Activated naive CD4-positive, alpha-beta T cell treated with anti-CD3 and anti-CD28 coated beads, Interleukin-2, amount 10 ng/mL, durations not matched to agents 7 days and 5 days (primary cell): ENCODE measurements at regions not wholly inside any gene's neighbourhood (a gene's known extent, or its start where the extent isn't known, plus 50 kb on each side); places are given as distances from the start of the nearest gene placed in this dataset.
"Not testable (repeated sequence)": the region's sequence is repeated elsewhere in the genome, so short reads cannot be mapped to it uniquely, and the experiment has no call there.

ENCODE experiments used
- CTCF ChIA-PET: fragments of 350-600 bp; sonication (Branson Sonifier 250); formaldehyde crosslinking; loops from one replicate; lab custom pipeline; 2021; ENCODE audit warnings: antibody characterized with exemption; lab: Charles Lee
- DNase-seq: peaks from one replicate; pipeline ENCODE4 v3.0.0-alpha.2; 2020
- H3K27ac Mint-ChIP-seq: one replicate; pipeline ENCODE4 v1.8.0; 2021; ENCODE audit warnings: mild to moderate bottlenecking, moderate library complexity, mixed read lengths
- H3K27me3 Mint-ChIP-seq: one replicate; pipeline ENCODE4 v1.8.0; 2021; ENCODE audit warnings: mild to moderate bottlenecking, mixed read lengths
- H3K36me3 Mint-ChIP-seq: one replicate; pipeline ENCODE4 v1.8.0; 2021; ENCODE audit warnings: mixed read lengths
- H3K4me1 Mint-ChIP-seq: one replicate; pipeline ENCODE4 v1.8.0; 2021; ENCODE audit warnings: mixed read lengths
- H3K4me3 Mint-ChIP-seq: one replicate; pipeline ENCODE4 v1.8.0; 2021; ENCODE audit warnings: mild to moderate bottlenecking, moderate library complexity, mixed read lengths
- H3K9me3 Mint-ChIP-seq: one replicate; pipeline ENCODE4 v1.8.0; 2021; ENCODE audit warnings: mixed read lengths

DNA sequence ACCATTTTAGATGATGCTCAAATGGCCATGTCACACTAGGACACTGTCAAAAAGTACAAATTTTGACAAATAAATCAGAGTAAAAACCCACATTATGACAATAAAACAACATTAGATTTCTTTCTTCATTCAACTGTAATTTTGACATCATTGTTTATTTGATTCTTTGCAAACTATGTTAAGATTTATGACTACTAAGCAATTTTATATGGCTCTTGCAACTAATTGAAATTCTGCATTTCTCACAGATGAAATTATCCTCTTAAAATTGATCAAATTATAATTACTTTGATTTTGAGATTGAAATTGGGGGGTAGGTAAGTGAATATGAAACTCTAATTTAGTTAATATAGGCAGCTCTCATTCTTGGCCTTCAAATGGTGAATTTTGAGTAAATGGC lies 59.8 kb downstream of the ATOH1 start:
- Mint-ChIP-seq H3K4me1 (no peaks in the 10 kb centered on the region), H3K27ac (no peak overlapping the region), H3K9me3 (no peaks in the 10 kb centered on the region), H3K4me3 (no peak overlapping the region), H3K27me3 (no peaks in the 10 kb centered on the region), H3K36me3 (no peaks in the 10 kb centered on the region)
- DNase-seq = no peak
- CTCF ChIA-PET = no interaction called here

DNA sequence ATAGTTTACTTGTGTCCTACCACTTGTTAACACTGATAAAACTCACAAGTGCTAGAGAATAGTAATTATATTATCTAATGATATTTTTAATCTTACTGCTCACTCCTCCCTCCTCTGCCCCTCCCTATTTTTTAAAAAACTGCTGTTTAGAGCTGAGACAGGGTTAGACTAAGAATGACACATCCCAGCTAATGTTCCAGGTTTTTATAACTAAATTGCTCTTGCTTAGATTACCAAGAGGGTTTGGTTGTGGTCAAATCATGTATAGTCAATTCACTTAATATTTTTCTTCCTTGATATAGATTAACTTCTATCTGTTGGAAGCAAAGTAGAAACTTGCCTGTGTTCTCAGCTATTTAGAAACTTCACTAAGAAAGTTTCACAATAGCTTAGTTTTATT lies 60.2 kb downstream of the ATOH1 start:
- Mint-ChIP-seq H3K4me1 (no peaks in the 10 kb centered on the region), H3K27ac (no peak overlapping the region), H3K27me3 (no peaks in the 10 kb centered on the region), H3K4me3 (no peak overlapping the region), H3K36me3 (no peaks in the 10 kb centered on the region), H3K9me3 (no peaks in the 10 kb centered on the region)
- CTCF ChIA-PET = no interaction called here
- DNase-seq = no peak

DNA sequence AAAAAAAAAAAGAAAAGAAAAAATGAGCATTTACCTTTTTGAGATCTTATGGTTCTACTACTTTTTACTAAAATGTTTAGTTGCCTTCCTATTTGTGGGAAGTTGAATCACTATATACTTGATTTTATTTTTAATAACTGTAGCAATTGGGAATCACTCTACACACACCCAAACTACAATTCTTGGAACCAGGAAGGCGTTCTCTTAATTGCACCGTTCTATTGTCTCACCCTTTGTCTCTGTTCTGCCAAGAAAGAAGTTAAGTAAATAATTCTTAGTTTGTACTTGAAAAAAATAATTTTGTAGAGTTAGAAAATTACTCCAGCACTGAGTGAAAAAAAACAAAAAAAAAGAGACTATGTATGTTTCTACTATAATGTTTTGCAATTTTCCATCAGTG lies 62.7 kb downstream of the ATOH1 start:
- Mint-ChIP-seq H3K27ac (no peak overlapping the region), H3K36me3 (no peaks in the 10 kb centered on the region), H3K4me1 (no peaks in the 10 kb centered on the region), H3K4me3 (no peak overlapping the region), H3K27me3 (no peaks in the 10 kb centered on the region), H3K9me3 (no peaks in the 10 kb centered on the region)
- DNase-seq = no peak
- CTCF ChIA-PET = no interaction called here

DNA sequence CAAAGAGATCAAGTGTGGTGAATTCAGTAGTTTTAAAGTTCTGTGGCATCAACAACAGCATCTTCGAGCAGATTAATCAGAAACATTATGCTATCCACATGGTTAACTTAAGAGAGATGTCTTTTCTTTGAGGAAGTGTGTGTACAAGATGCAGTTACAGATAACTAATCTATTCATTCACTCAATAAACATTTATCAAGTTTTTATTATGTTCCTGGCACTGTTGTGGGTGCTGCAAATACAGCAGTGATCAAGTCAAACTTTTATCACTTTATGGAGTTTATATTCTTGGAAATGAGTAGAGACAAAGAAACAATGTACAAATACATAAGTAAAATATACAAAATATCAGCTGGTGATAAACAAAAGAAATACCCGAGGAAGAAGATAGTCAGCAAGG lies 66.4 kb downstream of the ATOH1 start:
- Mint-ChIP-seq H3K36me3 (no peaks in the 10 kb centered on the region), H3K4me3 (no peak overlapping the region), H3K27me3 (no peaks in the 10 kb centered on the region), H3K9me3 (no peaks in the 10 kb centered on the region), H3K4me1 (no peaks in the 10 kb centered on the region), H3K27ac (no peak overlapping the region)
- DNase-seq = no peak
- CTCF ChIA-PET = no interaction called here

DNA sequence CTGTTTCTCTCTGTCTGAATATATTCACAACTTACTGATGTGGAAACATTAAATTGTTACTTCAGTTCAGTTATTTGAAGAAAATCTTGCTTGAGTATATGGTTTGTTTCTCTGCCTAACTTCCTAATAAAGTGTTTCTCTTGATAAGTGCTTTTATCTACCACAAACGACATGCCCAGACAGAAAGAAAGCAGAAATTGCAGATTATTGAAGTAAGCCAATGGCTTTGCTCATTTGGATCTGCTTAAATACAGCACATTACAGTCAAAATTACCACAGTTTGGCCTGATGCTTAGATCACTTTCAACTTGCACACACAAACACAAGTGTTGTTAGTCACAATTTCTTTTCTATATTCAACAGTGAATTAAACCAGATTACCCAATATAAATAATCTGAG lies 68.0 kb downstream of the ATOH1 start:
- Mint-ChIP-seq H3K27ac (no peak overlapping the region), H3K36me3 (no peaks in the 10 kb centered on the region), H3K9me3 (no peaks in the 10 kb centered on the region), H3K4me3 (no peak overlapping the region), H3K27me3 (no peaks in the 10 kb centered on the region), H3K4me1 (no peaks in the 10 kb centered on the region)
- CTCF ChIA-PET = no interaction called here
- DNase-seq = no peak

DNA sequence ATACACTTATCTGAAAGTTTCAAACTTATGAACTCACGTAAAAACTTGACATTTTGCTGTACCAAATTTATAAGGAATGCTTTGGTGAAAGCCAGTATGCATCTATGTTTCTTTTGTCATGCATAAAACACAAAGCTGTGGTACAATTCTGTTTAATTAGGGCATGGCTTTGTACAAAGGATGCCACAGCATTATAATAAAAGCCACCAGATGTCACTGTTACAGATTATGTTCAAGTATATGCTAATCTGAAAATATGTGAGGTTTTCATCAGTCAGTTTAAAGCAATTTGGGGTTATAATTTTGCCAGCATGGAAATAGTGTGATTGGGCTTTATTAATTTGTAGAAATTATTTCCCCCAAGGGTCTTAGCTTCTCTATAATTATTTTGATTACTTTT lies 69.0 kb downstream of the ATOH1 start:
- Mint-ChIP-seq H3K9me3 (no peaks in the 10 kb centered on the region), H3K27me3 (no peaks in the 10 kb centered on the region), H3K27ac (no peak overlapping the region), H3K4me3 (no peak overlapping the region), H3K4me1 (no peaks in the 10 kb centered on the region), H3K36me3 (no peaks in the 10 kb centered on the region)
- DNase-seq = no peak
- CTCF ChIA-PET = no interaction called here

DNA sequence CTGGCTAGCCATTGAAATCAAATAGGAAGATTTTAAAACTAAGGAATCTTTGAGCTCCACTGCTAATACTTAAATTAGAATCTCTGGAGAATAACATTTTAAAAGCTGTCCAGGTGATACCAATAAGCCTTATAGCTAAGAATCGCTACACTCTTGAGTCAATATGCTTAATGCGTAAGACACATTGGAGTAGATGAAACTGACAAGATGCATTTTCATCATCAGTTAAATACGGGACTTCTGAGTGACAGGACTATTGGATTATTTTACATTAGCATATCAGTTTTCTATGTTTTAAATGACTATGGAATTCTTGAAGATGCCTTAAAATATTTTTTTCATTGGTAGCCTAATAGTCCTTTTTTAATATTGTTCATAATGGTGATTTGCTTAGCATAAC lies 80.2 kb downstream of the ATOH1 start:
- no peaks in the 10 kb centered on the region for H3K4me1 Mint-ChIP-seq
- no peaks in the 10 kb centered on the region for H3K9me3 Mint-ChIP-seq
- no peak for DNase-seq
- H3K36me3 Mint-ChIP-seq = no peaks in the 10 kb centered on the region
- H3K4me3 Mint-ChIP-seq = no peak overlapping the region
- no peaks in the 10 kb centered on the region for H3K27me3 Mint-ChIP-seq
- CTCF ChIA-PET = no interaction called here
- no peak overlapping the region for H3K27ac Mint-ChIP-seq

DNA sequence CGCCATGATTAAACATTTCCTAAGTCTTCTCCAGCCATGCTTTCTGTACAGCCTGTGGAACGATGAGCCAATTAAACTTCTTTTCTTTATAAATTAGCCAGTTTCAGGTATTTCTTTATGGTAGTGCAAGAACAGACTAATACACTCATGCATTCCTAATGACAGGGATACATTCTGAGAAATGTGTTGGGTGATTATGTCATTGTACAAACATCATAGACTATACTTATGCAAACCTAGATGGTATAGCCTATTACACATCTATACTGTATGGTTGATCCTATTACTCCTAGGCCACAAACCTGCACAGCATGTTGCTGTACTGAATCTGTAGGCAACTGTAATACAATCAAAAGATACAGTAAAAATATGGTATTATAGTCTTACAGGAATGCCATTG lies 83.1 kb downstream of the ATOH1 start:
- Mint-ChIP-seq H3K4me3 (no peak overlapping the region), H3K27me3 (no peaks in the 10 kb centered on the region), H3K27ac (no peak overlapping the region), H3K4me1 (no peaks in the 10 kb centered on the region), H3K36me3 (no peaks in the 10 kb centered on the region), H3K9me3 (no peaks in the 10 kb centered on the region)
- no peak for DNase-seq
- CTCF ChIA-PET = no interaction called here

DNA sequence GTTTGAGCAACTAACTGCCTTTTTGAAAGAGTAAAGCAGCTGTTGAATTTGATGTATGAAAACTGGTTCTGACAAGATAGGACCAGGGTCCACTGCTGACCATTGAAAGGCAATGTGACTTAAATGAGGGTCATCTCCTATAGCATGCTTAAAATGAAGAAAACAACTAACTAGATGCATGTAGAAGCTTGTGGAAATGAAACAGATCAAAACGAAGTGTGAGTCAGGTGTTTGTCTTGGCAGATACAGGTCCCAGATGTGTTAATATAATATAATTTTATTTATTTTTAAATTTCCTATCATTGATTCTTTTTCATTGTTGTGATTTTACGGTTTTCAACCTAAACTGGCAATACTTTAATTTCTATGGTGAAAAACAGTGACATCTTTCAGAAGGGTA lies 83.6 kb downstream of the ATOH1 start:
- Mint-ChIP-seq H3K4me1 (no peaks in the 10 kb centered on the region), H3K4me3 (no peak overlapping the region), H3K36me3 (no peaks in the 10 kb centered on the region), H3K27me3 (no peaks in the 10 kb centered on the region), H3K9me3 (no peaks in the 10 kb centered on the region), H3K27ac (no peak overlapping the region)
- CTCF ChIA-PET = no interaction called here
- DNase-seq = no peak

DNA sequence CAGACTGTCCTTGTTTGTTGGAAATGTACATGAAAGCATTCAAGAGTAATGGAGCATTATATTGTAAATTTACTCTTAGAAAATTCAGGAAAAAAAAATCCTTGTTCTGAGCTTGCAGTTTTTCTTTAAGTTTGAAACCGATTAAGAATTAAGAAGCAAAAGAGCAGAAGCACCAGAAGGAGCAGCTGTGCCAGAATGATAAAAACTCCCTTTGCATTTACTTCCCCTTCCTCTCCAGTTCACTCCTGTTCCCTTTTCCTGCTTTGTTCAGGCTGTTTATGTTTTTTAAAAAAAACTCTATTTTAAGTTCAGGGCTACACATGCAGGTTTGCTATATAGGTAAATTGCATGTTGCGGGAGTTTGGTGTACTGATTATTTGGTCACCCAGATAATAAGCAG lies 90.3 kb downstream of the ATOH1 start:
- Mint-ChIP-seq H3K27me3 (no peaks in the 10 kb centered on the region), H3K4me3 (no peak overlapping the region), H3K9me3 (peaks cover 5% of the 10 kb centered on the region), H3K27ac (no peak overlapping the region), H3K36me3 (no peaks in the 10 kb centered on the region), H3K4me1 (no peaks in the 10 kb centered on the region)
- CTCF ChIA-PET = interaction anchor here (0.6 kb wide), 1 partner anchor 738 kb away, joined by 3 read pairs; no protein-coding TSS in a partner anchor
- no peak for DNase-seq

DNA sequence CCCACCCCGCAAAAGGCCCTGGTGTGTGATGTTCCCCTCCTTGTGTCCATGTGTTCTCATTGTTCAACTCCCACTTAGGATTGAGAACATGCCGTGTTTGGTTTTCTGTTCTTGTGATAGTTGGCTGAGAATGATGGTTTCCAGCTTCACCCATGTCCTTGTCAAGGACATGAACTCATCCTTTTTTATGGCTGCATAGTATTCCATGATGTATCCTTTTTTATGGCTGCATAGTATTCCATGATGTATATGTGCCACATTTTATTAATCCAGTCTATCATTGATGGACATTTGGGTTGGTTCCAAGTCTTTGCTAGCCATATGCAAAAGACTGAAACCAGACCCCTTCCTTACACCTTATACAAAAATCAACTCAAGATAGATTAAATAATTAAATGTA lies 95.0 kb downstream of the ATOH1 start:
- peaks cover 17% of the 10 kb centered on the region for H3K9me3 Mint-ChIP-seq
- H3K4me3 Mint-ChIP-seq, H3K27me3 Mint-ChIP-seq, CTCF ChIA-PET, DNase-seq, H3K4me1 Mint-ChIP-seq, H3K27ac Mint-ChIP-seq, H3K36me3 Mint-ChIP-seq: not testable (repeated sequence)

DNA sequence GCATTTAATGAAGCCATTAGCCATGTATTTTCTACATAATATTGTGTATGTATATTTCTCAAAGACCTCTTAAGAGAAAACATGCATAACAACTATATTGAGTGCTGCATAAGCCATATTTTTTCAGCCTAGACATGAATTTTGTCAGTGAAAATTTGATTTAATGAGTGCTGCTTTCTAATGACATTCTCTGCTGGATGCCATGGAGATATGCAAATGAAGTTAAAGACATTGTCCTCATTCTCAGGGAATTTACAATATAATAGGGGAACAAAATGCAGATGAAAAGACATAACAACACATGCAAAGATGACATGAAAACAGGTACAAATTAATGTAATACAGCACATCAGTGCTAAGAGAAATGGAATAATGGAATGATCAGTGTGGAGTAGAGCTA lies 118.7 kb downstream of the ATOH1 start:
- DNase-seq = no peak
- no peak overlapping the region for H3K4me3 Mint-ChIP-seq
- no peak overlapping the region for H3K27ac Mint-ChIP-seq
- H3K27me3 Mint-ChIP-seq = no peaks in the 10 kb centered on the region
- H3K36me3 Mint-ChIP-seq = no peaks in the 10 kb centered on the region
- no peaks in the 10 kb centered on the region for H3K9me3 Mint-ChIP-seq
- CTCF ChIA-PET = no interaction called here
- H3K4me1 Mint-ChIP-seq = no peaks in the 10 kb centered on the region

DNA sequence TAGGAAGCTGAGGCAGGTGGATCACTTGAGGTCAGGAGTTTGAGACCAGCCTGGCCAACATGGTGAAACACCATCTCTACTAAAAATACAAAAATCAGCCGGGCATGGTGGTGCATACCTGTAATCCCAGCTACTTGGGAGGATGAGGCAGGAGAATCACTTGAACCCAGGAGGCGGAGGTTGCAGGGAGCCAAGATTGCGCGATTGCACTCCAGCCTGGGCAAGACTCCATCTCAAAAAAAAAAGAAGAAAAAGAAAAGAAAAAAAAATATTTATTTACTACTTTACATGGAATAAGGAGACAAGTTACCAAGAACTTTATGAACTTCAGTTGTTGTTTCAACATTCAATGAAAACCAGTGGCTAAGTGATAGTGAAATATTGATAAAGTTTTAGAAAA lies 121.7 kb downstream of the ATOH1 start:
- DNase-seq, H3K4me1 Mint-ChIP-seq, H3K9me3 Mint-ChIP-seq, H3K4me3 Mint-ChIP-seq, CTCF ChIA-PET, H3K27me3 Mint-ChIP-seq, H3K36me3 Mint-ChIP-seq, H3K27ac Mint-ChIP-seq: not testable (repeated sequence)

DNA sequence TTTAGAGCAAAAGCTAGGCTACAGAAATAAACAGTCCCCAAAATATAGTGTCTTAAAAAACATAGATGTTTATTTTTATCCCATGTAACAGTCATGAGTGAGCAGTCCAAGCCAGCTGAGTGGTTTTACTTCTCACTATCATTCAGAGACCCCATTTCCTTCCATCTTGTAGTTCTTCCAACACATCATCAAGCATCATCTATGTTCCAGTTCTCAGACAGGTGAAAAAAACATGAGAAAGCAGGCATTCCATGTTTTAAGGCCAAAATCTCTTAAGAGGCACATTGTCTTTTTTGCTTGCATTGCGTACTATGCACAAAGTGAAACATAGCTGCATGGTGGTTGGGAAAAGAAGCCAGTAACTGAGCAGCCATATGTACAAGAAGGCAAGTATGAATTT lies 128.6 kb downstream of the ATOH1 start:
- Mint-ChIP-seq H3K4me1 (no peaks in the 10 kb centered on the region), H3K9me3 (peaks cover 9% of the 10 kb centered on the region), H3K4me3 (no peak overlapping the region), H3K36me3 (no peaks in the 10 kb centered on the region), H3K27ac (no peak overlapping the region), H3K27me3 (no peaks in the 10 kb centered on the region)
- CTCF ChIA-PET = no interaction called here
- no peak for DNase-seq

DNA sequence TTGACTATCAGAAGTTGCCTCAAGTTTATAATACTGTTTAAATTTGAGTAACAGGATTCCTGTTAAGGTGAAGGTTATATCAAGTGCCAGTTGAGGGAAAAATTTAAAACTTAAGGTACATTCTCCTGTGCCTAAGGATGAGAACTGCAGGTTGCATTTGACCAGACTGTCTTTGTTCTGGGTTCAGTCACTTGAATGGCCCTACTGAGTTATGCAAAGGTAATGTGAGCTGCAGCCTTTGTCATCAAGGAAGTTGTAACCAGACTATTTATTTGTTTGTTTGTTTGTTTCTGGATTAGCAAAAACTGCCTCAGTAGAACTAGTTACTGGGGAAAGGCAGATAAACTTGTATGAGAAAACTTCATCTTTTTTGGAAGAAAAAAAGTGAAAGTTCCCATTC lies 131.9 kb downstream of the ATOH1 start:
- Mint-ChIP-seq H3K9me3 (peaks cover 9% of the 10 kb centered on the region), H3K27me3 (no peaks in the 10 kb centered on the region), H3K4me1 (no peaks in the 10 kb centered on the region), H3K4me3 (no peak overlapping the region), H3K36me3 (no peaks in the 10 kb centered on the region), H3K27ac (no peak overlapping the region)
- CTCF ChIA-PET = no interaction called here
- DNase-seq = no peak

DNA sequence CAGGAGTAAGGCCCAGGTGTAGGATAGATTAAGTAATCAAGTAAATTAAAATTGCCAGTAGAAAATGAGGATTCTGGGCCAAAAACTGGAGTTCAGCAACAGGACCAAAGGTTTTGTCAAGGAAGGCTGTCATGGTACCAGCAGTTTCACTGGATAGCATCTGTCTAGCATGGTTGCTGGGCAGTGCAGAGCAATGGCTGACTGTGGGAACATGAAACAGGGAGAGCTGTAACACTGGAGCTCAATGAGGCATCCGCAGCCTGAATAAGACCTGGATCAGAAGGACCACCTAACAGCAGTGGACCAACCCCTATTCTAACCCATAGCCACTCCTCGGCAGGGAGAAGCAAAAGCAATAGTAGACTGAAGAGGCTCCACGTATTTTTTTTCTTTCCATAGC lies 132.4 kb downstream of the ATOH1 start:
- CTCF ChIA-PET = no interaction called here
- no peak for DNase-seq
- peaks cover 8% of the 10 kb centered on the region for H3K9me3 Mint-ChIP-seq
- H3K4me1 Mint-ChIP-seq = no peaks in the 10 kb centered on the region
- no peaks in the 10 kb centered on the region for H3K36me3 Mint-ChIP-seq
- H3K4me3 Mint-ChIP-seq = no peak overlapping the region
- no peak overlapping the region for H3K27ac Mint-ChIP-seq
- H3K27me3 Mint-ChIP-seq = no peaks in the 10 kb centered on the region
